ENCODE measurements at regions not wholly inside any gene's neighbourhood (a gene's known extent, or its start where the extent isn't known, plus 50 kb on each side); places are given as distances from the start of the nearest gene placed in this dataset.

- peaks cover 0 to 6% of the 10 kb centered on the region in 2 experiments for H3K4me1 ChIP-seq (ENCODE audit: control insufficient read depth in 1 of 2, insufficient read depth in 2 of 2, low read length in 2 of 2)
- no peaks in the 10 kb centered on the region for H3K27me3 ChIP-seq (ENCODE audit: insufficient read depth, low read length)
- no peak overlapping the region for H2BK12ac ChIP-seq (ENCODE audit: low read length)
- H3K9ac ChIP-seq (ENCODE audit: low read length): no peak overlapping the region
- H3K23ac ChIP-seq (ENCODE audit: low read length): no peak overlapping the region
- H3K4me2 ChIP-seq (ENCODE audit: low read length): no peak overlapping the region
- H2BK5ac ChIP-seq (ENCODE audit: low read depth, low read length, poor library complexity): no peak overlapping the region
- H3K9me3 ChIP-seq (ENCODE audit: insufficient read depth, low read depth, low read length): no peaks in the 10 kb centered on the region
- no CpG with 5 or more reads among the region's 14 CpGs for WGBS (ENCODE audit: extremely low coverage, insufficient coverage, insufficient read length)
- H2BK120ac ChIP-seq (ENCODE audit: insufficient read depth, low read length, poor library complexity): no peak overlapping the region
- peak; percentile 84 to 91 for DNase-seq
- no peaks in the 10 kb centered on the region for H3K36me3 ChIP-seq (ENCODE audit: control insufficient read depth in 1 of 2, insufficient read depth in 2 of 2, low read length in 2 of 2)
- H4K12ac ChIP-seq (ENCODE audit: low read depth, low read length): no peak overlapping the region
- no peaks in the 10 kb centered on the region for H3K79me2 ChIP-seq (ENCODE audit: control insufficient read depth, insufficient read depth, low read length, poor library complexity)
- H2AK5ac ChIP-seq (ENCODE audit: low read length): no peak overlapping the region
- H4K91ac ChIP-seq (ENCODE audit: low read depth, low read length): no peak overlapping the region
- peaks cover 2% of the 10 kb centered on the region for H3K79me1 ChIP-seq (ENCODE audit: low read length)
- H3K4ac ChIP-seq (ENCODE audit: low read depth, low read length): no peak overlapping the region
- no peak overlapping the region for H3K18ac ChIP-seq (ENCODE audit: low read length)
- H3K14ac ChIP-seq (ENCODE audit: low read length): no peak overlapping the region
- no peak overlapping the region for H3K27ac ChIP-seq (ENCODE audit: low read depth, low read length)
- no peak overlapping the region for H2AFZ ChIP-seq (ENCODE audit: insufficient read depth, low read length, poor library complexity)
- H3K4me3 ChIP-seq (ENCODE audit: low read depth, low read length): no peak overlapping the region
- H4K8ac ChIP-seq (ENCODE audit: low read depth, low read length): no peak overlapping the region
These were observed 88.1 kb downstream of the MYL12B start for GRCh38 chr18:3350021-3350420.

- H2AFZ ChIP-seq (ENCODE audit: insufficient read depth, low read length, poor library complexity): no peak overlapping the region
- no peak overlapping the region for H3K4ac ChIP-seq (ENCODE audit: low read depth, low read length)
- no peak overlapping the region for H3K14ac ChIP-seq (ENCODE audit: low read length)
- no peak overlapping the region for H3K4me3 ChIP-seq (ENCODE audit: low read depth, low read length)
- no peak overlapping the region for H3K9ac ChIP-seq (ENCODE audit: low read length)
- H2AK5ac ChIP-seq (ENCODE audit: low read length): no peak overlapping the region
- no peak overlapping the region for H2BK5ac ChIP-seq (ENCODE audit: low read depth, low read length, poor library complexity)
- DNase-seq: peak; percentile 88 to 96
- no peak overlapping the region for H3K23ac ChIP-seq (ENCODE audit: low read length)
- H3K4me2 ChIP-seq (ENCODE audit: low read length): no peak overlapping the region
- no peak overlapping the region for H4K91ac ChIP-seq (ENCODE audit: low read depth, low read length)
- H3K18ac ChIP-seq (ENCODE audit: low read length): no peak overlapping the region
- no peaks in the 10 kb centered on the region for H3K27me3 ChIP-seq (ENCODE audit: insufficient read depth, low read length)
- H3K27ac ChIP-seq (ENCODE audit: low read depth, low read length): no peak overlapping the region
- H2BK12ac ChIP-seq (ENCODE audit: low read length): no peak overlapping the region
- H3K4me1 ChIP-seq (ENCODE audit: control insufficient read depth in 1 of 2, insufficient read depth in 2 of 2, low read length in 2 of 2): peaks cover 0 to 6% of the 10 kb centered on the region in 2 experiments
- no CpG with 5 or more reads among the region's 11 CpGs for WGBS (ENCODE audit: extremely low coverage, insufficient coverage, insufficient read length)
- peaks cover 2% of the 10 kb centered on the region for H3K79me1 ChIP-seq (ENCODE audit: low read length)
- H3K36me3 ChIP-seq (ENCODE audit: control insufficient read depth in 1 of 2, insufficient read depth in 2 of 2, low read length in 2 of 2): no peaks in the 10 kb centered on the region
- no peak overlapping the region for H4K8ac ChIP-seq (ENCODE audit: low read depth, low read length)
- no peak overlapping the region for H2BK120ac ChIP-seq (ENCODE audit: insufficient read depth, low read length, poor library complexity)
- no peaks in the 10 kb centered on the region for H3K79me2 ChIP-seq (ENCODE audit: control insufficient read depth, insufficient read depth, low read length, poor library complexity)
- no peaks in the 10 kb centered on the region for H3K9me3 ChIP-seq (ENCODE audit: insufficient read depth, low read depth, low read length)
- H4K12ac ChIP-seq (ENCODE audit: low read depth, low read length): no peak overlapping the region
These were observed 88.9 kb downstream of the MYL12B start for GRCh38 chr18:3350566-3351527.

DNA sequence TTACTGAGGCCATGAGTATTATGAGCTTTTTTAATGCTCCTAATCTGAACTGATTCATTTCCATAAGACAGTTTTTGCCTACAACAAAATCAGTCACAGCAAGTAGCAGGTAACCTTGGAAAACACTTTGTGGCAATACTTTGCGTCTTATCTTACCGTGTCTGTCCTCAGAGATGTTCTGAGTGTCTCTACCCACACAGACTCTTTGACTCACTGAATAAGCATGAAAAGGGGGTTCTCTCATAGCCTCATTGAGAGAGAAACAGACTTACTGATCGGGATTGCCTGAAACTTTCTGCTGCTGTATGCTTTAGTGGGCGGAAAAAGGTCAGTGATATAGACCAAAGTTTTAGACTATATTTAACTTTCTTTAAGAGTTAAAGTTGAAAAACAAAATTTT lies 92.6 kb downstream of the MYL12B start:
- Histone ChIP-seq H3K4ac (ENCODE audit: low read depth, low read length) (no peak overlapping the region), H3K4me2 (ENCODE audit: low read length) (no peak overlapping the region), H4K8ac (ENCODE audit: low read depth, low read length) (no peak overlapping the region), H3K36me3 (ENCODE audit: control insufficient read depth in 1 of 2, insufficient read depth in 2 of 2, low read length in 2 of 2) (no peaks in the 10 kb centered on the region), H2BK5ac (ENCODE audit: low read depth, low read length, poor library complexity) (no peak overlapping the region), H3K9me3 (ENCODE audit: insufficient read depth, low read depth, low read length) (no peaks in the 10 kb centered on the region), H3K4me3 (ENCODE audit: low read depth, low read length) (no peak overlapping the region), H3K79me2 (ENCODE audit: control insufficient read depth, insufficient read depth, low read length, poor library complexity) (no peaks in the 10 kb centered on the region), H2BK12ac (ENCODE audit: low read length) (no peak overlapping the region), H3K27me3 (ENCODE audit: insufficient read depth, low read length) (no peaks in the 10 kb centered on the region), H2AFZ (ENCODE audit: insufficient read depth, low read length, poor library complexity) (no peak overlapping the region), H2BK120ac (ENCODE audit: insufficient read depth, low read length, poor library complexity) (no peak overlapping the region), H3K18ac (ENCODE audit: low read length) (no peak overlapping the region), H3K4me1 (ENCODE audit: control insufficient read depth in 1 of 2, insufficient read depth in 2 of 2, low read length in 2 of 2) (peaks cover 0 to 6% of the 10 kb centered on the region in 2 experiments), H3K79me1 (ENCODE audit: low read length) (no peaks in the 10 kb centered on the region), H3K14ac (ENCODE audit: low read length) (no peak overlapping the region), H3K9ac (ENCODE audit: low read length) (no peak overlapping the region), H3K23ac (ENCODE audit: low read length) (no peak overlapping the region), H2AK5ac (ENCODE audit: low read length) (no peak overlapping the region), H4K12ac (ENCODE audit: low read depth, low read length) (no peak overlapping the region), H4K91ac (ENCODE audit: low read depth, low read length) (no peak overlapping the region), H3K27ac (ENCODE audit: low read depth, low read length) (no peak overlapping the region)
- no CpG with 5 or more reads among the region's 4 CpGs for WGBS (ENCODE audit: extremely low coverage, insufficient coverage, insufficient read length)
- DNase-seq: no peak

GRCh38 chr18:3356614-3357013 lies 93.4 kb upstream of the TGIF1 start:
- no peaks in the 10 kb centered on the region for H3K9me3 ChIP-seq (ENCODE audit: insufficient read depth, low read depth, low read length)
- H3K4me1 ChIP-seq (ENCODE audit: control insufficient read depth in 1 of 2, insufficient read depth in 2 of 2, low read length in 2 of 2): no peaks in the 10 kb centered on the region
- H2AK5ac ChIP-seq (ENCODE audit: low read length): no peak overlapping the region
- no peak overlapping the region for H3K4me3 ChIP-seq (ENCODE audit: low read depth, low read length)
- DNase-seq: no peak
- H3K36me3 ChIP-seq (ENCODE audit: control insufficient read depth in 1 of 2, insufficient read depth in 2 of 2, low read length in 2 of 2): no peaks in the 10 kb centered on the region
- H3K14ac ChIP-seq (ENCODE audit: low read length): no peak overlapping the region
- no peaks in the 10 kb centered on the region for H3K27me3 ChIP-seq (ENCODE audit: insufficient read depth, low read length)
- no peaks in the 10 kb centered on the region for H3K79me2 ChIP-seq (ENCODE audit: control insufficient read depth, insufficient read depth, low read length, poor library complexity)
- H4K12ac ChIP-seq (ENCODE audit: low read depth, low read length): no peak overlapping the region
- no peak overlapping the region for H3K4me2 ChIP-seq (ENCODE audit: low read length)
- no peak overlapping the region for H3K23ac ChIP-seq (ENCODE audit: low read length)
- H3K4ac ChIP-seq (ENCODE audit: low read depth, low read length): no peak overlapping the region
- no peaks in the 10 kb centered on the region for H3K79me1 ChIP-seq (ENCODE audit: low read length)
- no CpG with 5 or more reads among the region's 4 CpGs for WGBS (ENCODE audit: extremely low coverage, insufficient coverage, insufficient read length)
- H2BK5ac ChIP-seq (ENCODE audit: low read depth, low read length, poor library complexity): no peak overlapping the region
- no peak overlapping the region for H2BK12ac ChIP-seq (ENCODE audit: low read length)
- no peak overlapping the region for H3K18ac ChIP-seq (ENCODE audit: low read length)
- H3K27ac ChIP-seq (ENCODE audit: low read depth, low read length): no peak overlapping the region
- H4K91ac ChIP-seq (ENCODE audit: low read depth, low read length): no peak overlapping the region
- no peak overlapping the region for H3K9ac ChIP-seq (ENCODE audit: low read length)
- no peak overlapping the region for H4K8ac ChIP-seq (ENCODE audit: low read depth, low read length)
- no peak overlapping the region for H2BK120ac ChIP-seq (ENCODE audit: insufficient read depth, low read length, poor library complexity)
- H2AFZ ChIP-seq (ENCODE audit: insufficient read depth, low read length, poor library complexity): no peak overlapping the region
